SK-N-SH (cell line): ENCODE measurements at regions not wholly inside any gene's neighbourhood (a gene's known extent, or its start where the extent isn't known, plus 50 kb on each side); places are given as distances from the start of the nearest gene placed in this dataset.
"Not testable (repeated sequence)": the region's sequence is repeated elsewhere in the genome, so short reads cannot be mapped to it uniquely, and the experiment has no call there.

Experiments
- CTCF ChIA-PET: fragments of 300-600, 350-600 bp; formaldehyde crosslinking; extraction: SDS; loops from one replicate; lab custom pipeline; 2021; lab: Yijun Ruan, JAX
- POLR2A ChIA-PET: fragments of 350-600 bp; sonication (Branson Sonifier 250); formaldehyde crosslinking; extraction: SDS; loops from one replicate; lab custom pipeline; 2020; ENCODE audit warnings: antibody characterized with exemption, inconsistent platforms; lab: Yijun Ruan, JAX
- DNase-seq: peaks from one replicate; pipeline ENCODE4 v3.0.0; 2012
- H2AFZ ChIP-seq: fragments of 200-600 bp; sonication (generic); 2 replicates; pipeline ENCODE4 v1.8.1; 2016; ENCODE audit warnings: antibody characterized with exemption, mild to moderate bottlenecking, low read depth
- H3F3A ChIP-seq: fragments of 200-600 bp; sonication (generic); replicated peaks from 2 replicates; pipeline ENCODE3; 2016; ENCODE audit warnings: antibody characterized with exemption, mild to moderate bottlenecking; ENCODE audit not compliant: insufficient read depth
- H3K27ac ChIP-seq, 2 experiments: fragments of 200-500 bp in 1 of 2; fragments of 200-600 bp in 1 of 2; sonication (Bioruptor generic) in 1 of 2; sonication (generic), shearing (Covaris generic) in 1 of 2; 2 replicates each; pipeline versions ENCODE4 v1.5.1 to v1.6.1; 2014 to 2016; ENCODE audit warnings: low read depth in 2 of 2, inconsistent platforms in 1 of 2, low read length in 1 of 2, mild to moderate bottlenecking in 1 of 2, mixed read lengths in 1 of 2
- H3K27me3 ChIP-seq: fragments of 200-600 bp; sonication (generic), shearing (Covaris generic); 2 replicates; pipeline ENCODE4 v1.6.1; 2016; ENCODE audit warnings: mixed run types; ENCODE audit not compliant: insufficient read depth
- H3K36me3 ChIP-seq, 2 experiments: fragments of 200-500 bp in 1 of 2; fragments of 200-600 bp in 1 of 2; sonication (Bioruptor generic) in 1 of 2; sonication (generic) in 1 of 2; replicated peaks in 1 of 2; 2 replicates each; pipeline versions ENCODE3 to v1.5.1; 2014 to 2016; ENCODE audit warnings: low read length in 1 of 2, mild to moderate bottlenecking in 1 of 2; ENCODE audit not compliant: insufficient read depth in 2 of 2, control insufficient read depth in 1 of 2
- H3K4me1 ChIP-seq, 2 experiments: fragments of 200-500 bp in 1 of 2; fragments of 200-600 bp in 1 of 2; sonication (Bioruptor generic) in 1 of 2; sonication (generic), shearing (Covaris generic) in 1 of 2; 2 replicates each; pipeline versions ENCODE4 v1.5.1 to v1.6.1; 2014 to 2016; ENCODE audit warnings: low read depth in 1 of 2, low read length in 1 of 2, mixed run types in 1 of 2; ENCODE audit not compliant: insufficient read depth in 2 of 2, control insufficient read depth in 1 of 2
- H3K4me2 ChIP-seq: fragments of 200-600 bp; sonication (generic), shearing (Covaris generic); 2 replicates; pipeline ENCODE4 v1.6.1; 2017; ENCODE audit warnings: mixed run types
- H3K4me3 ChIP-seq, 2 experiments: fragments of 200-500 bp in 1 of 2; fragments of 200-600 bp in 1 of 2; sonication (Bioruptor generic) in 1 of 2; sonication (generic), shearing (Covaris generic) in 1 of 2; 2 replicates each; pipeline versions ENCODE4 v1.5.1 to v1.8.1; 2014 to 2016; ENCODE audit warnings: low read depth in 2 of 2, inconsistent platforms in 1 of 2, low read length in 1 of 2, mild to moderate bottlenecking in 1 of 2, mixed read lengths in 1 of 2, moderate library complexity in 1 of 2
- H3K79me2 ChIP-seq: fragments of 200-600 bp; sonication (generic); 2 replicates; pipeline ENCODE4 v1.8.1; 2017; ENCODE audit warnings: mild to moderate bottlenecking; ENCODE audit not compliant: insufficient read depth
- H3K9ac ChIP-seq: fragments of 200-600 bp; sonication (generic); 2 replicates; pipeline ENCODE4 v1.6.1; 2017; ENCODE audit warnings: mixed run types
- H3K9me2 ChIP-seq: fragments of 200-600 bp; sonication (generic); 2 replicates; pipeline ENCODE4 v1.6.1; 2017; ENCODE audit warnings: mixed run types
- H3K9me3 ChIP-seq: fragments of 200-600 bp; sonication (generic); 2 replicates; pipeline ENCODE4 v1.6.1; 2017; ENCODE audit warnings: mixed run types, mild to moderate bottlenecking, moderate library complexity
- H4K20me1 ChIP-seq: fragments of 200-600 bp; sonication (generic); 2 replicates; pipeline ENCODE4 v1.6.1; 2017; ENCODE audit warnings: mild to moderate bottlenecking, mixed run types; ENCODE audit not compliant: insufficient read depth
- ELF1 ChIP-seq: IDR thresholded peaks from 2 replicates; pipeline ENCODE4 v1.4.0; 2012
- EP300 ChIP-seq, 2 experiments: IDR thresholded peaks; 2 replicates each; pipeline versions ENCODE4 v1.4.0 to v1.6.1; 2012; ENCODE audit warnings: borderline replicate concordance in 1 of 2, low read depth in 1 of 2, low read length in 1 of 2
- FOSL2 ChIP-seq: IDR thresholded peaks from 2 replicates; pipeline ENCODE4 v1.4.0; 2012; ENCODE audit warnings: low read depth, mild to moderate bottlenecking, moderate library complexity, borderline replicate concordance
- FOXJ3 ChIP-seq: sonication (generic); formaldehyde crosslinking; IDR thresholded peaks from 2 replicates; pipeline ENCODE4 v1.5.1; 2020; ENCODE audit warnings: mild to moderate bottlenecking, missing genetic modification reagents
- FOXM1 ChIP-seq: IDR thresholded peaks from 2 replicates; pipeline ENCODE4 v1.4.0; 2012; ENCODE audit warnings: low read depth, mild to moderate bottlenecking
- IRF3 ChIP-seq: fragments of 150-350 bp; IDR thresholded peaks from 2 replicates; pipeline ENCODE4 v1.6.1; 2016; ENCODE audit warnings: mild to moderate bottlenecking, low read depth, low read length
- JUND ChIP-seq: IDR thresholded peaks from 2 replicates; pipeline ENCODE4 v1.4.0; 2012
- PBX3 ChIP-seq: IDR thresholded peaks from 2 replicates; pipeline ENCODE4; 2012
- REST ChIP-seq: IDR thresholded peaks from 2 replicates; pipeline ENCODE4 v1.6.1; 2012; ENCODE audit warnings: mild to moderate bottlenecking, low read depth, low read length, moderate library complexity
- TCF12 ChIP-seq: IDR thresholded peaks from 2 replicates; pipeline ENCODE4 v1.4.0; 2012
- TEAD4 ChIP-seq: IDR thresholded peaks from 2 replicates; pipeline ENCODE4 v1.4.0; 2012; ENCODE audit warnings: mild to moderate bottlenecking, borderline replicate concordance; ENCODE audit not compliant: insufficient read depth
- YY1 ChIP-seq: IDR thresholded peaks from 2 replicates; pipeline ENCODE4 v1.4.0; 2012; ENCODE audit warnings: low read depth, mild to moderate bottlenecking
- ZBTB33 ChIP-seq: IDR thresholded peaks from 2 replicates; pipeline ENCODE4 v1.4.0; 2012; ENCODE audit warnings: low read depth, borderline replicate concordance
- whole genome bisulfite sequencing: methylation state at CpG from one replicate; pipeline ENCODE4 v1.1.6; 2017; ENCODE audit warnings: low lambda C conversion rate; 5-methylcytosine and 5-hydroxymethylcytosine counted together

- no peak overlapping the region for H3K9ac ChIP-seq
Measured at GRCh38 chrX:1751781-1752180, 136.9 kb downstream of the ASMT start.

GRCh38 chrX:1752799-1753198 lies 137.9 kb downstream of the ASMT start:
- H3K9me3 ChIP-seq, H3K79me2 ChIP-seq, H3K27me3 ChIP-seq, H3K4me3 ChIP-seq, H3K9me2 ChIP-seq, H4K20me1 ChIP-seq, H3K36me3 ChIP-seq, H3K9ac ChIP-seq, CTCF ChIA-PET, POLR2A ChIA-PET, H3K4me1 ChIP-seq, DNase-seq, H2AFZ ChIP-seq: not testable (repeated sequence)
- peak overlapping the region in 1 of 2 experiments; percentile 59; a peak in 2 of 4 replicates for H3K27ac ChIP-seq
- H3F3A ChIP-seq: peaks cover 11% of the 10 kb centered on the region
- H3K4me2 ChIP-seq: peak overlapping the region; percentile 51

More at GRCh38 chrX:1751781-1752180, 136.9 kb downstream of the ASMT start:
- CTCF ChIA-PET: no interaction called here
- Histone ChIP-seq H2AFZ (no peak overlapping the region), H3K27ac (peak overlapping the region in 1 of 2 experiments; percentile 31; a peak in 1 of 4 replicates), H3K4me1 (0 out of 4 replicates have a peak, but pooled peaks cover 0 to 4% of the 10 kb centered on the region in 2 experiments), H3K36me3 (no peaks in the 10 kb centered on the region), H3K4me2 (peak overlapping the region; percentile 51), H3K9me3 (no peaks in the 10 kb centered on the region), H3F3A (peaks cover 11% of the 10 kb centered on the region), H3K9me2 (no peaks in the 10 kb centered on the region)
- no peak for DNase-seq
- TF ChIP-seq PBX3: 0 out of 2 replicates have a peak, but pooled peaks have one; percentile 19
- TF ChIP-seq EP300 (IDR thresholded peaks at IDR 0.05; ENCODE audit: borderline replicate concordance in 1 of 2, low read depth in 1 of 2, low read length in 1 of 2): no peak
- peak; percentile 46; the same call in 1 of the 2 replicates for TF ChIP-seq FOSL2
- TF ChIP-seq TCF12: peak; percentile 26; the same call in 1 of the 2 replicates
- TF ChIP-seq JUND: peak; percentile 45; the same call in 1 of the 2 replicates
- TF ChIP-seq, all 33 proteins: peak for 4
- WGBS: 31% methylated on average over 5 of the region's 5 CpGs
- H3K27me3 ChIP-seq: no peaks in the 10 kb centered on the region
- H4K20me1 ChIP-seq: no peaks in the 10 kb centered on the region
- POLR2A ChIA-PET: no interaction called here
- H3K4me3 ChIP-seq: peak overlapping the region in 1 of 2 experiments; percentile 35; a peak in 1 of 4 replicates
- H3K79me2 ChIP-seq: no peaks in the 10 kb centered on the region

- no peaks in the 10 kb centered on the region for H4K20me1 ChIP-seq
- no peaks in the 10 kb centered on the region for H3K9me2 ChIP-seq
- H3K4me2 ChIP-seq: peak overlapping the region; percentile 77
- H3K79me2 ChIP-seq: no peaks in the 10 kb centered on the region
- H2AFZ ChIP-seq: peak overlapping the region; percentile 1; the same call in 1 of the 2 replicates
- no peaks in the 10 kb centered on the region for H3K36me3 ChIP-seq
- H3K9ac ChIP-seq: no peak overlapping the region
- ChIA-PET CTCF (no interaction called here), POLR2A (no interaction called here)
- peaks cover 11% of the 10 kb centered on the region for H3F3A ChIP-seq
- no peaks in the 10 kb centered on the region for H3K27me3 ChIP-seq
- WGBS: 26% methylated on average over 7 of the region's 8 CpGs
- H3K27ac ChIP-seq: peak overlapping the region in 1 of 2 experiments; percentile 59; a peak in 2 of 4 replicates
- 0 out of 4 replicates have a peak, but pooled peaks cover 0 to 4% of the 10 kb centered on the region in 2 experiments for H3K4me1 ChIP-seq
- no peak for DNase-seq
- H3K9me3 ChIP-seq: no peaks in the 10 kb centered on the region
- H3K4me3 ChIP-seq: peak overlapping the region in 1 of 2 experiments; percentile 54; a peak in 3 of 4 replicates
- no peak for TF ChIP-seq REST
- peak; percentile 76; the same call in 1 of the 2 replicates for TF ChIP-seq TEAD4
- TF ChIP-seq FOXJ3 (CRISPR knock-in tag): no peak
- no peak; the same call in 1 of the 2 replicates for TF ChIP-seq ZBTB33
- no peak for TF ChIP-seq FOXM1
- TF ChIP-seq IRF3: no peak
- peak; percentile 77 for TF ChIP-seq FOSL2
- TF ChIP-seq JUND: peak; percentile 80
- no peak for TF ChIP-seq YY1
- TF ChIP-seq ELF1: no peak
Measured at GRCh38 chrX:1754077-1754476, 139.2 kb downstream of the ASMT start.
